Midbrain (tissue), 1 donor: ENCODE measurements at regions not wholly inside any gene's neighbourhood (a gene's known extent, or its start where the extent isn't known, plus 50 kb on each side); places are given as distances from the start of the nearest gene placed in this dataset.
"Not testable (repeated sequence)": the region's sequence is repeated elsewhere in the genome, so short reads cannot be mapped to it uniquely, and the experiment has no call there.

Experiments used
- DNase-seq: peaks from one replicate; lab custom pipeline; 2025; lab: John Stamatoyannopoulos, UW

GRCh38 chr14:85142982-85143381, 387.0 kb upstream of the FLRT2 start:
- DNase-seq: no peak

DNA sequence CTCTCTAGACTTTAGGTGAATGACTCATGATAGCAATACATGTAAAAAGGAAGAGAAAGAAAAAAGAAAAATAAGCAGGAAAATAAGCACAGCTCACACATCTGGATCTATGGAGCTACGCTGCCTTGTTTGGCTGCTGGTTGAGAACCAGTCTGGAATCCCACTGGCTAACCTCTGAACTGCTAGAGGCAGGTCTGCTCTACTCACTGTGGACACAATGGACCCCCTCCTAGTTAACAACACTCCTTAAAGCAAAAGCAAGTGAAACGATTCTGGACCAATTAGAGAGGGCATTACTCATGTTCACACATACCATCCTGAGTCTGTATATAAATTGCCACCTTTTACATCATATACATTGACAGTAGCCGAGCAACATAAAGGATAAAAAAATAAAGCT, 383.2 kb upstream of the FLRT2 start:
- no peak for DNase-seq

GRCh38 chr14:85150166-85150565, 379.8 kb upstream of the FLRT2 start:
- DNase-seq: no peak

DNA sequence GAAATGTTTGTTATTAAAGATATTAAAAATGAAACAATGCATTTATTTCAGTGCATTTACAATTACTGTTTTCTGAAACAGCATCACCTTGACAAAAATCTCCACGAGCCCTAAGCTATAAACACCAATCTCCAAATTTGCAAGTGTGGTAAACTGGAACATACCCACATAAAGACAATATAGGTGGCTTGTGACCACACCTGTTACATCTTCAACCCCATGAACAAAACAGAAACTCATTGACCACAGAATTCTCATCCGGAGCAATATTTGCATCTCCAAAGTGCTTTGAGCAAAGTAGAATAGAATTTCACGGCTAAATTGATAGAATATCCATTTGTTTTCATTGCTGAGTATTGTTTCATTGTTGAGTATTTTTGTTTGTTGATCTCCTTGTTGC, 375.2 kb upstream of the FLRT2 start:
- no peak for DNase-seq

DNA sequence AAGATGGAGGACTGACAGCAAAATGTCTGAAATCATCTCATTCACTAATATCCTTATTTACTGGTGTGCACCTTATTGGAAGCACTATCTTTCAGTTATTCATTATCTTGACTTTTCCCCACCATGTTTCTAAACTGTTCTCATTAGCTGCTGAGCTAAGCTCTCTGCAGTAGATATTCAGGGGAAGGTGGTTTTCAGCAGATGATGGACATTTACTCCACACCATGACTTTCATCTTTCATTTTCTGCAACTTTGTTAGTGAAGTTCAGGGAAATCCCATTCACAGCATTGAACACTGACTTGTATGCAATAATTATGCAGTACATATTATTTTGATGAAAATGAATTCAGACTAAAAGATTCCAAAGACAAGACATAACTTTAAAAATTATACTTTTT, 373.6 kb upstream of the FLRT2 start:
- no peak for DNase-seq

GRCh38 chr14:85159726-85160125, 370.2 kb upstream of the FLRT2 start:
- no peak for DNase-seq

DNA sequence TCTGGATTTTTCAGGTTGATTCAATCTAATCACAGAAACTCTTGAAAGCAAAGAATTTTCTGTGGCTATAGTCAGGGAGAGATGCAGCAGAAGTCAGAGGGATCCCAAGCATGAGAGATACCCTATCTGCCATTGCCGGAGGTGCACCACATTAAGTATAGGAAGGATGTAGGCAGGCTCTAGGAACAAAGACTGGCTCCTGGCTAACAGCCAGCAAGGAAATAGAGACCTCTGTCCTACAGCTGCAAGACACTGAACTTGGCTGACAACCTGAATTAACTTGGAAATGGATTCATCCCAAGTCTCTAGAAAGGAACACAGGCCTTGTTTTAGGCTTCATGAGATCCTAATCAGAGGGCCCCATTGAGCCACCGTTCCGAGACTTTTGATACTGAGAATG, 364.9 kb upstream of the FLRT2 start:
- no peak for DNase-seq

- no peak for DNase-seq
Observed at GRCh38 chr14:85169381-85169780, 360.6 kb upstream of the FLRT2 start.

GRCh38 chr14:85172290-85172689, 357.7 kb upstream of the FLRT2 start:
- no peak for DNase-seq

- DNase-seq: no peak
Observed at GRCh38 chr14:85172889-85173477, 357.0 kb upstream of the FLRT2 start.

GRCh38 chr14:85175556-85175955, 354.4 kb upstream of the FLRT2 start:
- DNase-seq: no peak

DNA sequence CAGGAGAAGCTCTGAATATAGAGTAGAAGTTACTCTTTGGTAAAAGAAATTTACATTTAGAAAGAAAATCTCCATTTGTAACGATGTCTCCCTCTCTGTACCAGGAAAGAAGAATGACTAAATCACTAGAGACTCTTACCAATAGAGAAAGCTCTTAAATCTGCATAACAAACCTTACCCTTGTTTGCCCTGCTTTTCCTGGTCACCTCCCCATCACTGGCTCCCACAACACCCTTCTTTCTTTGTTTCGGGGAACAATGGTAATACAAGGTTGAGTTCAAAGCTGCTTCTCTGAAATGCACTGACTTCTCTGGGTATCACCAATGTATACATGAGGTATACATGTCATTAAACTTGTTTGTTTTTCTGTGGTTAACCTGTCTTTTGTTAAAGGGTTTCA, 351.1 kb upstream of the FLRT2 start:
- no peak for DNase-seq

DNA sequence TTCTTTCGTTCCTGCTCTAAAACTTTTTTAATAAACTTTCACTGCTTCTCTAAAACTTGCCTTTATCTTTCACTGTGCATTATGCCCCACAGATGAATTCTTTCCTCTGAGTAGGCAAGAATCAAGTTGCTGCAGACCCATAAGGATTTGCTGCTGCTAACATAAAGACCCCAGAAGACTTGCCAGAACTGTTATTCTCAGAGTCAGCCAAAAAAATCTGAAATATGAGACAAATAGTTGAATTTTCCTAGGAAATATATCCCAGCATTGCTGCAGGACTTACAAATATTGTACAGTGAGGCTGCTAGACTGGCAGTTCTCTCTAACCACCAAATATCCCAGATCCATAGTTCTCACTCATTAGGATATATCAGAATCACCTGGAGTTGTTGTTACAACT, 349.1 kb upstream of the FLRT2 start:
- no peak for DNase-seq

DNA sequence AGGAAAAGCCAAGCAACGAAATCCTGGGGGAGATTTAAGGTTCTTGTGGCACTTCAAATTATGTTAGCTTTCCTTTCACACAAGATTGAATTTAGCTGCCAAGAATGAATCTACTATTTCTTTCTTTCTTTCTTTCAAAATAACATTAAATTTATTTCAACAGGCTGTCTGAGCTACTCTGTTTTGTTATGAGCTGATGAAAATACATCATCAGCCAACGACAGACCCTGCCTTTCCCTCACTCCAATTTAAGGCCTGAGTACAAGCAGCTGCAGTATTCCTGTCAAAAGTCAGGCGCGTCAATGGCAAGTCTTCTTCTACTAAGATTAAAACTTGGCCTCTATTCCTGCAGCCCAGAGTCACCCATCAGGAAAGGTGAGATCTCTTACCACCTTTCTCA, 347.7 kb upstream of the FLRT2 start:
- no peak for DNase-seq

DNA sequence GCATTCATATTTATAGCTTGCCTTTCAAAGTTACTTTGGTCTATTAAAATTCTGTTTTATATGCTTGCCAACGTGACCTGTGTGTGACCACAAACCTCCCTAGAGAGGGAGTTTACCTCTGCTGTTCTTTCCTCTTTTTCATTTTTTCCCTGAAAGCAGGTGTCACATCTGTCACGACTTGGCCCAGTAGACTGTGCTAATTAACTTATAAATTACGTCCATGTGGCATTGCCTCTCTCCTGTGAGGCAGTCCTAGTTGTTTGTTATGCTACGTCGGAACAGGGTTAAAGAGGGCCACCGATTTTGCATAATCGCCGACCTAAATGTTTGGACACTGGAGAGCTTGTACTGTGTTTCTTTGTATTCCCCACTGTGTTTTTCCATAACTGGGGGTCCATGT, 343.9 kb upstream of the FLRT2 start:
- no peak for DNase-seq

- DNase-seq: no peak
Observed at GRCh38 chr14:85187521-85187920, 342.4 kb upstream of the FLRT2 start.

- no peak for DNase-seq
Observed at GRCh38 chr14:85188836-85189235, 341.1 kb upstream of the FLRT2 start.

GRCh38 chr14:85189253-85189652, 340.7 kb upstream of the FLRT2 start:
- not testable (repeated sequence) for DNase-seq

GRCh38 chr14:85190251-85190650, 339.7 kb upstream of the FLRT2 start:
- no peak for DNase-seq

DNA sequence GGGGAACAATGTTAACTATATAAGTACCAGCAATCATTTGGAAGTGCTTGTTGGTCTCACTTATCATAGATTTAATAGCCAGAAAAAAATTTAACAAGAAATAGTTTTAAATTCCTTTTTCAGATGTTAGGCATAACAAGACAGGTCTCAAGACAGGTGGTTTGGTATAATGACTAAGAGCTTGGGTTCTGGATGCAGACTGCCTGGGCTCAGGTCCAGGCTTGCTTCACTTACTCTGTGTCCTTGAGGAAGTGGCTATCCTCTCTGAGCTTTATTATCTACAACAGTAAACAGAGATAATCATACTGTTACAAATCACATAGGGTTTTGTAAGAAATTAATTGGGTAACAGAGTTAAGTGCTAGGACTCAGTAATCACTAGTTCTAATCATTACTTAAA, 338.0 kb upstream of the FLRT2 start:
- DNase-seq: no peak

- no peak for DNase-seq
Observed at GRCh38 chr14:85195872-85196477, 334.0 kb upstream of the FLRT2 start.

- no peak for DNase-seq
Observed at GRCh38 chr14:85198001-85198400, 331.9 kb upstream of the FLRT2 start.

- DNase-seq: no peak
Observed at GRCh38 chr14:85205875-85206274, 324.1 kb upstream of the FLRT2 start.

DNA sequence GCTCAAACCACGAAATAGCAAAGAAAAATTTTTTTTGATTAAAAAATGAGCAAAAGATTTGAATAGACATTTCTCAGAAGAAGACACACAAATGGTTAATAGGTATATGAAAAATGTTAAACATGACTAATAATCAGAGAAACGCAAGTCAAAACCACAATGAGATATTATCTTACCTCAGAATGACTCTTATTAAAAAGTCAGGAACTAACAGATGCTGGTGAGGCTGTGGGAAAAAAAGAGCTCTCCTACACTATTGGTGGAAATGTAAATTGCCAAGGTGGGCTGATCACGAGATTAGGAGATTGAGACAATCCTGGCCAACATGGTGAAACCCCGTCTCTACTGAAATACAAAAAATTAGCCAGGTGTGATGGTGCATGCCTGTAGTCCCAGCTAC, 315.5 kb upstream of the FLRT2 start:
- DNase-seq: no peak
